OCI-LY7 (cell line): ENCODE measurements at regions not wholly inside any gene's neighbourhood (a gene's known extent, or its start where the extent isn't known, plus 50 kb on each side); places are given as distances from the start of the nearest gene placed in this dataset.

ENCODE experiments used
- EZH2phosphoT487 ChIP-seq: fragments of 200-600 bp; sonication (generic); IDR thresholded peaks from 2 replicates; pipeline ENCODE4 v1.6.1; 2018; ENCODE audit warnings: low read depth, borderline replicate concordance, mild to moderate bottlenecking, mixed run types, antibody characterized with exemption, low read length, moderate library complexity, mixed read lengths
- TF ChIP-seq, protein P1 (sequence below): fragments of 200-600 bp; sonication (generic); conservative IDR thresholded peaks from 2 replicates; pipeline ENCODE4 v1.5.1; 2014; ENCODE audit warnings: mild to moderate bottlenecking, antibody characterized with exemption, low read length, moderate library complexity, mixed read lengths

DNA sequence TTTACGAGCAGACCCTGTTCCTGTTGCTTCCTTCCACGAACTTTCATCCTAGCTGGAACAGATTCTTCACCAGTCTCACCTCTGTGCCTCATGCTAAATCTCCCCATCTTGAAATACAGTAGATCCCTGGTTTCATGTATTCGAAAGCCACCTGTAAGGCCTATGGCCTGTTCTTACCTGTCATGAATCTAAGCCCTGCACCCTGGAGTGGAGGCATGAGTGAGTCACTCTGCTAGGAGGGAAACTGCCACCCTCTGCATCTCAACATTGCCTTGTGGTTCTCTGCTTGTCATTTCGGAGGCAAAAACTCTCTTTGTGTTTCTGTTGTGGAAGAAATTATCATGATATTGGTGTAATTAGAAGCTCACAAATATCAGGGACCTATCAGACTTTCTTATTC lies 320.0 kb downstream of the ENC1 start:
- TF ChIP-seq, protein P1, sequence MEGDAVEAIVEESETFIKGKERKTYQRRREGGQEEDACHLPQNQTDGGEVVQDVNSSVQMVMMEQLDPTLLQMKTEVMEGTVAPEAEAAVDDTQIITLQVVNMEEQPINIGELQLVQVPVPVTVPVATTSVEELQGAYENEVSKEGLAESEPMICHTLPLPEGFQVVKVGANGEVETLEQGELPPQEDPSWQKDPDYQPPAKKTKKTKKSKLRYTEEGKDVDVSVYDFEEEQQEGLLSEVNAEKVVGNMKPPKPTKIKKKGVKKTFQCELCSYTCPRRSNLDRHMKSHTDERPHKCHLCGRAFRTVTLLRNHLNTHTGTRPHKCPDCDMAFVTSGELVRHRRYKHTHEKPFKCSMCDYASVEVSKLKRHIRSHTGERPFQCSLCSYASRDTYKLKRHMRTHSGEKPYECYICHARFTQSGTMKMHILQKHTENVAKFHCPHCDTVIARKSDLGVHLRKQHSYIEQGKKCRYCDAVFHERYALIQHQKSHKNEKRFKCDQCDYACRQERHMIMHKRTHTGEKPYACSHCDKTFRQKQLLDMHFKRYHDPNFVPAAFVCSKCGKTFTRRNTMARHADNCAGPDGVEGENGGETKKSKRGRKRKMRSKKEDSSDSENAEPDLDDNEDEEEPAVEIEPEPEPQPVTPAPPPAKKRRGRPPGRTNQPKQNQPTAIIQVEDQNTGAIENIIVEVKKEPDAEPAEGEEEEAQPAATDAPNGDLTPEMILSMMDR, result no peak
- no peak for TF ChIP-seq EZH2phosphoT487
